Caco-2 (cell line): ENCODE measurements at regions not wholly inside any gene's neighbourhood (a gene's known extent, or its start where the extent isn't known, plus 50 kb on each side); places are given as distances from the start of the nearest gene placed in this dataset.

Experiments
- BruUV-seq: library from RNA; stranded (reverse); fragments of 400-500 nt; replicated peaks from 2 replicates; lab custom pipeline; 2021; lab: Mats Ljungman, UMichigan
- CTCF ChIA-PET: fragments of 300-600 bp; sonication (Branson Sonifier 250); formaldehyde crosslinking; loops from one replicate; lab custom pipeline; 2022; ENCODE audit warnings: antibody characterized with exemption; lab: Charles Lee
- POLR2A ChIA-PET: fragments of 300-600 bp; sonication (Branson Sonifier 250); formaldehyde crosslinking; loops from one replicate; lab custom pipeline; 2022; ENCODE audit warnings: antibody characterized with exemption; lab: Charles Lee
- DNase-seq, 2 experiments: peaks; one replicate each; pipeline versions ENCODE4 v3.0.0 to v3.0.0-alpha.2; 2020 to 2022
- H3K27me3 ChIP-seq: replicated peaks from 2 replicates; pipeline ENCODE4 v1.6.0; 2011; ENCODE audit warnings: low read length; ENCODE audit not compliant: control insufficient read depth, insufficient read depth
- H3K36me3 ChIP-seq: 2 replicates; pipeline ENCODE4 v1.5.1; 2011; ENCODE audit warnings: low read length; ENCODE audit not compliant: control insufficient read depth, insufficient read depth
- H3K4me1 ChIP-seq: fragments of 250-450 bp; sonication (Bioruptor Pico); 2 replicates; pipeline ENCODE4 v1.5.1; 2020; ENCODE audit warnings: mild to moderate bottlenecking
- H3K4me3 ChIP-seq: 2 replicates; pipeline ENCODE4 v1.5.1; 2011; ENCODE audit warnings: low read depth, mild to moderate bottlenecking, control low read depth, low read length
- H3K9me3 ChIP-seq: fragments of 250-450 bp; sonication (Bioruptor Pico); 2 replicates; pipeline ENCODE4 v1.5.1; 2020; ENCODE audit warnings: mild to moderate bottlenecking, moderate library complexity
- H3K27ac Mint-ChIP-seq: one replicate; pipeline ENCODE4 v1.8.0; 2022; ENCODE audit warnings: mixed read lengths; ENCODE audit not compliant: unreplicated experiment
- H3K27me3 Mint-ChIP-seq: one replicate; pipeline ENCODE4 v1.8.0; 2022; ENCODE audit warnings: mixed read lengths; ENCODE audit not compliant: insufficient read depth, unreplicated experiment
- H3K36me3 Mint-ChIP-seq: one replicate; pipeline ENCODE4 v1.8.0; 2022; ENCODE audit warnings: mild to moderate bottlenecking, mixed read lengths; ENCODE audit not compliant: insufficient read depth, unreplicated experiment
- H3K4me1 Mint-ChIP-seq: one replicate; pipeline ENCODE4 v1.8.0; 2022; ENCODE audit warnings: low read depth, mixed read lengths; ENCODE audit not compliant: unreplicated experiment
- H3K4me3 Mint-ChIP-seq: one replicate; pipeline ENCODE4 v1.8.0; 2022; ENCODE audit warnings: mild to moderate bottlenecking, moderate library complexity, mixed read lengths; ENCODE audit not compliant: unreplicated experiment
- H3K9me3 Mint-ChIP-seq: one replicate; pipeline ENCODE4 v1.8.0; 2022; ENCODE audit warnings: mixed read lengths; ENCODE audit not compliant: unreplicated experiment
- intact Hi-C: fragments of 100-400 bp; cut with micrococcal nuclease; formaldehyde crosslinking; loops from one replicate; pipeline ENCODE4 v1.10.0; 2022; ENCODE audit not compliant: unreplicated experiment
- TF ChIP-seq, protein P1 (sequence below), 2 experiments: fragments of 200-600 bp in 1 of 2; IDR thresholded peaks; 1 replicate in 1 of 2; 2 replicates in 1 of 2; pipeline versions ENCODE4 v1.5.1 to v1.8.0; 2011 to 2022; ENCODE audit warnings: antibody characterized with exemption in 1 of 2, control low read depth in 1 of 2, inconsistent platforms in 1 of 2, low read depth in 1 of 2, low read length in 1 of 2, mild to moderate bottlenecking in 1 of 2, moderate library complexity in 1 of 2; ENCODE audit not compliant: insufficient read depth in 1 of 2, severe bottlenecking in 1 of 2, unreplicated experiment in 1 of 2

DNA sequence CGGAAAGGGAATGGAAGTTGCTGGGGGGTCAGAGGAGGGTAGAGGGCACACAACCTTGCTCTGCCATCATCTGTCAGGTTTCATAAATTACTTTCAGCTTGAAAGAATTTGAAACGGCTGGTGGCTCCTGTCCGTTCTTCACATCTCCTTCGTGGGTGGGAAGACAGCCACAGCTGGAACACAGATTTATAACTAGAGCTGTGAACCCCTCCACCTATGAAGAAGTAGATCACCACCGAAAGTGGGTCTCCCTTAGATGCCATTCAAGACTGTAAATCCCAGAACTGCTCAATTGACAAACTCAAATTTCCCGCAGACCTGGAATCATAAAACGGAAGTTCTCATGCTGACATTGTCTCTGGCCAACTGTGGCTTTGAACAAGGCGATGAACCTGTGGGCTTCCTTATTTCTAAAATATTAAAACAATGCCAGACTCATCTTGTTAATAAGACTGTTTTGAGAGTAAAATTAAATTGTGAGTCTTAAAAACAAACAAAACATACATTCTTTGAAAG lies 65.3 kb downstream of the BTBD3 start:
- H3K27me3 ChIP-seq = no peaks in the 10 kb centered on the region
- H3K36me3 ChIP-seq = no peaks in the 10 kb centered on the region
- Mint-ChIP-seq H3K4me3 (peak overlapping the region; percentile 57), H3K27ac (peak overlapping the region; percentile 15), H3K27me3 (no peaks in the 10 kb centered on the region), H3K36me3 (peaks cover 8% of the 10 kb centered on the region), H3K9me3 (peaks cover 9% of the 10 kb centered on the region), H3K4me1 (peaks cover 17% of the 10 kb centered on the region)
- DNase-seq = no peak
- H3K9me3 ChIP-seq = no peaks in the 10 kb centered on the region
- POLR2A ChIA-PET = no interaction called here
- peak overlapping the region; percentile 10; the same call in 1 of the 2 replicates for H3K4me3 ChIP-seq
- TF ChIP-seq, protein P1, sequence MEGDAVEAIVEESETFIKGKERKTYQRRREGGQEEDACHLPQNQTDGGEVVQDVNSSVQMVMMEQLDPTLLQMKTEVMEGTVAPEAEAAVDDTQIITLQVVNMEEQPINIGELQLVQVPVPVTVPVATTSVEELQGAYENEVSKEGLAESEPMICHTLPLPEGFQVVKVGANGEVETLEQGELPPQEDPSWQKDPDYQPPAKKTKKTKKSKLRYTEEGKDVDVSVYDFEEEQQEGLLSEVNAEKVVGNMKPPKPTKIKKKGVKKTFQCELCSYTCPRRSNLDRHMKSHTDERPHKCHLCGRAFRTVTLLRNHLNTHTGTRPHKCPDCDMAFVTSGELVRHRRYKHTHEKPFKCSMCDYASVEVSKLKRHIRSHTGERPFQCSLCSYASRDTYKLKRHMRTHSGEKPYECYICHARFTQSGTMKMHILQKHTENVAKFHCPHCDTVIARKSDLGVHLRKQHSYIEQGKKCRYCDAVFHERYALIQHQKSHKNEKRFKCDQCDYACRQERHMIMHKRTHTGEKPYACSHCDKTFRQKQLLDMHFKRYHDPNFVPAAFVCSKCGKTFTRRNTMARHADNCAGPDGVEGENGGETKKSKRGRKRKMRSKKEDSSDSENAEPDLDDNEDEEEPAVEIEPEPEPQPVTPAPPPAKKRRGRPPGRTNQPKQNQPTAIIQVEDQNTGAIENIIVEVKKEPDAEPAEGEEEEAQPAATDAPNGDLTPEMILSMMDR (IDR thresholded peaks at IDR 0.05; ENCODE audit: insufficient read depth in 1 of 2, low read depth in 1 of 2, low read length in 1 of 2, severe bottlenecking in 1 of 2, unreplicated experiment in 1 of 2) = no peak
- CTCF ChIA-PET = no interaction called here
- H3K4me1 ChIP-seq = peaks cover 13% of the 10 kb centered on the region
- BruUV-seq = no TSS peak
- intact Hi-C loops = loop anchor here (2.0 kb wide), 1 partner anchor 306 kb away; no protein-coding TSS in a partner anchor

DNA sequence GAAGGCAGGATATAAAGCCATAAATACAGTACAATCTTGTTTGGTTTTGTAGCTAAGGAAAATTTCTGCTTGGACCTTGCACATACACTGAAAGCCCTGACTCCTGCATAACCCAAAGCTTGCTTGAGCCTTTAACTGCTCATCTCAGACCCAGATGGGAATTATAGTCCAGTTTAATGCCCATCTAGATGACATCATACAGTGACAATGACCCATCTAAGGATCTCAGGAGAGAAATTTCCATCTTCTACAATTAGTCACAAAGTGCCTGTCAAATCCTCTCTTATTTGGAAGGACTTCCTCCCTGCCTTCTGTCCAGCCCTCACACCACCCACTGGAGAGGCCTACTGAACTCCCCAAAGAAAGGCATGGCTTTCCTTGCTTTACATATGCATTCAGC lies 69.3 kb downstream of the BTBD3 start:
- ChIA-PET CTCF (no interaction called here), POLR2A (no interaction called here)
- no peaks in the 10 kb centered on the region for H3K27me3 ChIP-seq
- DNase-seq = no peak
- peaks cover 12% of the 10 kb centered on the region for H3K4me1 ChIP-seq
- H3K27me3 Mint-ChIP-seq = peaks cover 3% of the 10 kb centered on the region
- no peak overlapping the region for H3K27ac Mint-ChIP-seq
- BruUV-seq = no TSS peak
- no peaks in the 10 kb centered on the region for H3K9me3 ChIP-seq
- intact Hi-C loops = no loop called here
- H3K36me3 ChIP-seq = no peaks in the 10 kb centered on the region
- no peak overlapping the region for H3K4me3 Mint-ChIP-seq
- peaks cover 8% of the 10 kb centered on the region for H3K36me3 Mint-ChIP-seq
- no peak overlapping the region for H3K4me3 ChIP-seq
- TF ChIP-seq, protein P1 (IDR thresholded peaks at IDR 0.05; ENCODE audit: insufficient read depth in 1 of 2, low read depth in 1 of 2, low read length in 1 of 2, severe bottlenecking in 1 of 2, unreplicated experiment in 1 of 2) = no peak
- H3K9me3 Mint-ChIP-seq = peaks cover 9% of the 10 kb centered on the region
- peaks cover 17% of the 10 kb centered on the region for H3K4me1 Mint-ChIP-seq

DNA sequence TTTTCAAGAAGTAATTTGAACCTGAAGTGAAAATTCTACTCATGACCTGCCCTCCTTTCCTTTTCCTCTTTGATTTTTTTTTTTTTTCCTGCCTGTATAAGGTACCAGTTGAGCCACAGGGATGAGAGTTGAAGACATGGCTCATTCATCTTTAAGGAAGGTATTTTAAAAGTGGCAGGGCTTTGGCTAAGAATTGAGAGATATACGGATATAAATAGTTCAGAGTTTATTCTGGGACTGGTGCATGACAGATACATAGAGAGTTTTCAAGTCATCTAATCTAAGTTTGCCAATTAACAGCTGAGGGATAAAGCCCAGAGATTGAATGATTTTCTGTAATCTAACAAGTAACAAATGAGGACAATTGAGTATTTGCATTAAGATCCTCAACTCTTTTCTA lies 69.8 kb downstream of the BTBD3 start:
- Mint-ChIP-seq H3K4me1 (peaks cover 12% of the 10 kb centered on the region), H3K4me3 (no peak overlapping the region), H3K27ac (no peak overlapping the region), H3K36me3 (peaks cover 4% of the 10 kb centered on the region), H3K27me3 (peaks cover 3% of the 10 kb centered on the region), H3K9me3 (peaks cover 9% of the 10 kb centered on the region)
- DNase-seq = no peak
- Histone ChIP-seq H3K36me3 (no peaks in the 10 kb centered on the region), H3K9me3 (no peaks in the 10 kb centered on the region), H3K27me3 (no peaks in the 10 kb centered on the region), H3K4me3 (no peak overlapping the region), H3K4me1 (peaks cover 6% of the 10 kb centered on the region; the same call in 1 of the 2 replicates)
- TF ChIP-seq, protein P1 (IDR thresholded peaks at IDR 0.05; ENCODE audit: insufficient read depth in 1 of 2, low read depth in 1 of 2, low read length in 1 of 2, severe bottlenecking in 1 of 2, unreplicated experiment in 1 of 2) = no peak
- CTCF ChIA-PET = no interaction called here
- no TSS peak for BruUV-seq
- intact Hi-C loops = no loop called here
- POLR2A ChIA-PET = no interaction called here
